ENCODE measurements at regions not wholly inside any gene's neighbourhood (a gene's known extent, or its start where the extent isn't known, plus 50 kb on each side); places are given as distances from the start of the nearest gene placed in this dataset.

GRCh38 chr10:36007369-36007768 is 365.3 kb upstream of the FZD8 start:
- ChIA-PET RAD21 (ENCODE audit: unreplicated experiment) (no interaction called here), CTCF (interaction anchor here (1.1 kb wide), 1 partner anchor 13 kb away, joined by 3 read pairs; no protein-coding TSS in a partner anchor), SMC1A (ENCODE audit: uncharacterized antibody, unreplicated experiment) (no interaction called here), POLR2A (no interaction called here)
- Histone ChIP-seq H3K27me3 (replicated peaks in 1 of 2; ENCODE audit: control insufficient read depth in 2 of 2, insufficient read depth in 2 of 2, low read length in 1 of 2) (no peaks in the 10 kb centered on the region), H3K9me3 (replicated peaks; ENCODE audit: control insufficient read depth, insufficient read depth, low read length) (no peaks in the 10 kb centered on the region; the same call in 2 of the 3 replicates), H3K9ac (ENCODE audit: control insufficient read depth, insufficient read depth, low read length) (no peak overlapping the region), H3K4me3 (no peak overlapping the region), H3K4me1 (ENCODE audit: control insufficient read depth, insufficient read depth, low read length) (no peaks in the 10 kb centered on the region), H3K4me2 (ENCODE audit: control insufficient read depth, insufficient read depth) (no peak overlapping the region), H3K27ac (ENCODE audit: control insufficient read depth, insufficient read depth) (no peak overlapping the region), H2AFZ (ENCODE audit: control insufficient read depth, low read depth, low read length) (no peak overlapping the region), H3K36me3 (ENCODE audit: control insufficient read depth in 2 of 2, insufficient read depth in 2 of 2, low read length in 1 of 2) (no peaks in the 10 kb centered on the region), H4K20me1 (ENCODE audit: control insufficient read depth, insufficient read depth) (no peaks in the 10 kb centered on the region), H3K79me2 (ENCODE audit: control insufficient read depth, insufficient read depth, low read length) (no peaks in the 10 kb centered on the region)
- intact Hi-C loops (cut with micrococcal nuclease; ENCODE audit: unreplicated experiment), result no loop called here
- 12% methylated on average over 4 of the region's 4 CpGs for WGBS (ENCODE audit: insufficient coverage, insufficient replicate concordance, low lambda C conversion rate, missing lambda C conversion rate)
- no peak for TF ChIP-seq SIN3A (IDR thresholded peaks at IDR 0.05; ENCODE audit: low read depth, low read length)
- no peak for TF ChIP-seq MYB (IDR thresholded peaks at IDR 0.05; ENCODE audit: borderline replicate concordance, low read depth, low read length)
- no peak for TF ChIP-seq TCF3 (IDR thresholded peaks at IDR 0.05; ENCODE audit: borderline replicate concordance, insufficient read depth, low read depth, low read length)
- no peak for TF ChIP-seq NBN (IDR thresholded peaks at IDR 0.05)
- TF ChIP-seq HCFC1 (IDR thresholded peaks at IDR 0.05; ENCODE audit: low read length), result no peak
- no peak for TF ChIP-seq TBL1XR1 (IDR thresholded peaks at IDR 0.05; ENCODE audit: low read depth, low read length)
- no peak for TF ChIP-seq SIX5 (IDR thresholded peaks at IDR 0.05; ENCODE audit: low read depth, low read length, severe bottlenecking)
- FAIRE-seq (no peak), DNase-seq (ENCODE audit: low read depth, low spot score) (no peak), ATAC-seq (no peak)
- in situ Hi-C loops (cut with MboI), result no loop called here
- no TSS peak for BruUV-seq (replicated peaks)

GRCh38 chr10:36003688-36004087 is 361.6 kb upstream of the FZD8 start:
- no peaks in the 10 kb centered on the region for H4K20me1 ChIP-seq (ENCODE audit: control insufficient read depth, insufficient read depth)
- TF ChIP-seq CEBPB (IDR thresholded peaks at IDR 0.05; ENCODE audit: borderline replicate concordance in 1 of 2, low read depth in 2 of 2, low read length in 2 of 2) (no peak), CBFB (IDR thresholded peaks at IDR 0.05; ENCODE audit: low read depth) (no peak), NBN (IDR thresholded peaks at IDR 0.05) (no peak), MEF2A (IDR thresholded peaks at IDR 0.05; ENCODE audit: insufficient read depth, low read depth, low read length) (no peak), BRCA1 (IDR thresholded peaks at IDR 0.05; ENCODE audit: low read depth, low read length) (no peak), ZNF384 (IDR thresholded peaks at IDR 0.05; ENCODE audit: borderline replicate concordance, low read depth, low read length) (no peak), PML (IDR thresholded peaks at IDR 0.05; ENCODE audit: low read length) (no peak), RAD21 (IDR thresholded peaks at IDR 0.05; ENCODE audit: insufficient read depth, low read depth, low read length) (no peak), BMI1 (IDR thresholded peaks at IDR 0.05; ENCODE audit: borderline replicate concordance) (no peak), BCL11A (IDR thresholded peaks at IDR 0.05; ENCODE audit: low read depth, low read length) (no peak), SP1 (IDR thresholded peaks at IDR 0.05; ENCODE audit: low read depth, low read length) (no peak), SIN3A (IDR thresholded peaks at IDR 0.05; ENCODE audit: low read depth, low read length) (no peak), DPF2 (IDR thresholded peaks at IDR 0.05) (no peak), CEBPZ (IDR thresholded peaks at IDR 0.05; ENCODE audit: low read depth, low read length) (no peak)

More at GRCh38 chr10:36003688-36004087, 361.6 kb upstream of the FZD8 start:
- RAD21 ChIA-PET (ENCODE audit: unreplicated experiment), result no interaction called here
- Histone ChIP-seq H3K79me2 (ENCODE audit: control insufficient read depth, insufficient read depth, low read length) (no peaks in the 10 kb centered on the region), H3K27ac (ENCODE audit: control insufficient read depth, insufficient read depth) (no peak overlapping the region), H3K9me3 (replicated peaks; ENCODE audit: control insufficient read depth, insufficient read depth, low read length) (no peaks in the 10 kb centered on the region; the same call in 2 of the 3 replicates), H3K4me2 (ENCODE audit: control insufficient read depth, insufficient read depth) (no peak overlapping the region), H3K4me3 (no peak overlapping the region), H3K9ac (ENCODE audit: control insufficient read depth, insufficient read depth, low read length) (no peak overlapping the region), H3K4me1 (ENCODE audit: control insufficient read depth, insufficient read depth, low read length) (no peaks in the 10 kb centered on the region), H2AFZ (ENCODE audit: control insufficient read depth, low read depth, low read length) (no peak overlapping the region), H3K36me3 (ENCODE audit: control insufficient read depth in 2 of 2, insufficient read depth in 2 of 2, low read length in 1 of 2) (no peaks in the 10 kb centered on the region), H3K27me3 (replicated peaks in 1 of 2; ENCODE audit: control insufficient read depth in 2 of 2, insufficient read depth in 2 of 2, low read length in 1 of 2) (no peaks in the 10 kb centered on the region)
- POLR2A ChIA-PET, result no interaction called here
- BruUV-seq (replicated peaks), result no TSS peak
- SMC1A ChIA-PET (ENCODE audit: uncharacterized antibody, unreplicated experiment), result no interaction called here
- FAIRE-seq, result no peak
- in situ Hi-C loops (cut with MboI), result no loop called here
- intact Hi-C loops (cut with micrococcal nuclease; ENCODE audit: unreplicated experiment), result no loop called here
- CTCF ChIA-PET, result no interaction called here
- no peak for DNase-seq (ENCODE audit: low read depth, low spot score)
- WGBS (ENCODE audit: insufficient coverage, insufficient replicate concordance, low lambda C conversion rate, missing lambda C conversion rate), result 49% methylated on average over 7 of the region's 7 CpGs
- ATAC-seq, result no peak
